ENCODE measurements at regions not wholly inside any gene's neighbourhood (a gene's known extent, or its start where the extent isn't known, plus 50 kb on each side); places are given as distances from the start of the nearest gene placed in this dataset.
"Not testable (repeated sequence)": the region's sequence is repeated elsewhere in the genome, so short reads cannot be mapped to it uniquely, and the experiment has no call there.

DNA sequence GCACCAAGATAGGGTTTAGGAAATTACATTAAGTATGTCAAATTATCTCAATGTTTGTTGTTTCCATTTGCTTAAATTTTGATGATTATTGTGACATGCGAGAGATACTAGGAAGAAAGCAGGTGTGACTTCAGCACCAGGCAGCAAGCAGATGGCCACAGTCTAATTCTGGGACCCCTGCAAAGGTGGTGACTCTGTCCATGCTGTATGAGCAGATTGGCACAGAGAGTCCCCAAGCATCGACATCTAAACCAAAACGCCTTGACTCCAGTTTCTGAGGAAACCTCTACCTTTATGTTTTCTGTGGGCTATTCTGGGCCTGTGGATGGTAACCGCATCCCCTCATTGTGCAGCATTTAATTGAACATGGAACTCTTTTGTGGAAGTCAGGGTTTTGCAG lies 670.1 kb upstream of the TMEM132C start:
- DNase-seq (ENCODE audit: extremely low read depth, low read depth, low spot score): no peak

DNA sequence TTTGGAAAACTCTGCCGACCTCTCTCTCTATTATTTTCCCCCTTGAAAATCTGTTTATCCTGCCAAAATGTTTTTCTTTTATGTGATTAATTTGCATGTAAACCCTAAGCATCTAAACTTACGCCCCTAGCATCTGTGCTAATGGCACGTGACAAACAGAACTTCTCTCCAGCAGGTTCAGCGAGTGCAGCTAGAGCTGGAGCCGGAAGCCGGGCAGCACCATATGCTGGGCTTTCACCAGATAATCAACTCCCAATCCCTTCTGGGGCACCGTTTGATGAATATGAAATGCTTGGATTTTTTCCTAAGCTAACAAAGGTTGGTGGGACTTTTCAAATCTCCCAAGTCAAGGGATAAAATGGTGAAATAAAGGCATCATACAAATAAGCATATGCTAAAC lies 667.5 kb upstream of the TMEM132C start:
- no peak for DNase-seq (ENCODE audit: extremely low read depth, low read depth, low spot score)

DNA sequence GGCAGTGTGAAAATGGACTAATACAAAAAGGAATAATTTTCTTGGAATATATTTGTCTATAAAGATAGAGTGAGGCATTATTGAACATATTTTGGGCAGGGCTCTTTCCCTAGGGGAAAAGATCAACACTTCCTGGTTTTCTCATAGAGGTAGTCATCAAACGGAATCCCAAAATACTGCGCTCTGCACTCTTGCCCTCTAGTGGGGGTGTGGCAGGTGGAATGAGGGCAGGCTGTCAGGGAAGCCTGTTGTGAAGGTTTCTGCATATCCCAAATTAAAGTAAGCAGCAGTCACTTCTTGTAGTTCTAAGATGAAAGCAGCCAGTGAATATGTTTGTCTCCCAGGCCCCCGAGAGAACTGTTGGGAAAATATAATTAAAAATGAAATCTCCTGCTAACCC lies 666.8 kb upstream of the TMEM132C start:
- DNase-seq (ENCODE audit: extremely low read depth, low read depth, low spot score): no peak

DNA sequence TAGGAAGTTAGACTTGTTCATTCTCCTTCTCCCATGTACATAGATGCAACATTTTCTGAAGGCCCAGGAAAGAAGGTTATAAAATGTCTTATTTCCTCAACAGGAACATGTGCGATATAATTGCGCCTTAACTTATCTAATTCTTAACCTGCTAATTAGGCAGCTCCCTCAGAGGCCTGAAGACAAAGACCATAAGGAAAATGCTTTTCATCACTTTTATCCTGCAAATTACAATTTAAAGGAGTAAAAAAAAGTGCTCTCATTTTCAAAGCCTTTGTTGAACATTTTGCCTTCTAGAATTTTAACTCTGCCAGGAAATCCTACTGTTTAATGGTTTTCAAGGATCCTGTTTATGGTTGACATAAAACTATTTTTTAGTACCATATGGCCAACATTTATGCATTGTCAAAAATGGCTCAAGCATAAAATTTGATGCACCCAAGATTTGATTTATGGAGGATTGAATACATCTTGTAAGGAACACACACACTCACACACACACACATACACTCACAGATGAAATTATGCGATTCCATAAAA lies 660.4 kb upstream of the TMEM132C start:
- no peak for DNase-seq (ENCODE audit: extremely low read depth, low read depth, low spot score)

DNA sequence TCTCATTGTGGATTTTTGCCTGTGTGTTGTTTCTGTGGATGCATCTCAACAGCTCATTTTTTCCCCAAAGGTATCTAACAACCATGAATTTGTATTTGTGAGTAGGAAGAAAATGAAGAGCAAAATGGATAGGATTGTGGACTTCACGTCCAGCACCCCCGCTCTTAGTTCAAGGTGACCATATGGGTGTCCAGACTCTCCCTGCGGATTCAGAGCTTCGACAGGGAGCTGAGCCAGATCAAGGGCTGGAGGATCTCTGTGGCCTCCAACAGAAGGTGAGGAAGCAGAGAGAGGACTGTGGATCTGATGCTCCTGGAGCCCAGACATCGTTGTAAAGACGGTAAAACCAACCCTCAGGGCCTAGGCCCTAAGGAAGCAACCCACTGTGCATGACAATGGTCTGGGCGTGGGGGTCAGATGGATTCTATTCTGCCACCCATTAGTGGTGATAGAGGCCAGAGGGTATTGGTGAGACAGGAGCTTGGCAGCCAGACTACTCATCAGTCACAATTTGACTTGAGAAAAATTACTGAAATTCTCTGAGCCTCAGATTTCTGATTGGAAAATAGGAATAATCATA lies 659.7 kb upstream of the TMEM132C start:
- DNase-seq (ENCODE audit: extremely low read depth, low read depth, low spot score): no peak

DNA sequence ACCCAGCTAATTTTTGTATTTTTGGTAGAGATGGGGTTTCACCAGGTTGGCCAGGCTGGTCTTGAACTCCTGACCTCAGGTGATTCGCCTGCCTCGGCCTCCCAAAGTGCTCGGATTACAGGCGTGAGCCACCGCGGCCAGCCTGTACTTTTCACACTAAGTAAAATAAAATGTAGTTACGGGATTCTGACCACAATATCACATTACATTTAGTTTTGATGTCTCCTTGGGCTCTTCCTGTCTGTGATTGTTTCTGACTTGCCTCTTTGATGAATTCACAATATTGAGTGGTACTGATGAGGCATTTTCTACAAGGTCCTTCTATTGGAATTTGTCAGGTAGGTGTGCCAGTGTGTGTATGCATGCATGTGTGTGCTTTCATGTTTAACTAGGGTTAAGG lies 658.6 kb upstream of the TMEM132C start:
- DNase-seq (ENCODE audit: extremely low read depth, low read depth, low spot score): not testable (repeated sequence)

DNA sequence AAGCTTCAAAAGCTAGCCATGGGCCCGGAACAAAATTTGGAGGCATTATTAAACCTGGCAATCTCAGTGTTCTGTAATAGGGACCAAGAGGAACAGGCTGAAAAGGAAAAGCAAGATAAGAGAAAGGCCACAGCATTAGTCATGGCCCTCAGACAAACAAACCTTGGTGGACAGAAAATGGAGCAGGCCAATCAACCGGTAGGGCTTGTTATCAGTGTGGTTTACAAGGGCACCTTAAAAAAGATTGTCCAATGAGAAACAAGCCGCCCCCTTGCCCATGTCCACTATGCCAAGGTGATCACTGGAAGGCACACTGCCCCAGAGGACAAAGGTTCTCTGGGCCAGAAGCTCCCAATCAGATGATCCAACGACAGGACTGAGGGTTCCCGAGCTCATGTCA lies 653.9 kb upstream of the TMEM132C start:
- no peak for DNase-seq (ENCODE audit: extremely low read depth, low read depth, low spot score)

DNA sequence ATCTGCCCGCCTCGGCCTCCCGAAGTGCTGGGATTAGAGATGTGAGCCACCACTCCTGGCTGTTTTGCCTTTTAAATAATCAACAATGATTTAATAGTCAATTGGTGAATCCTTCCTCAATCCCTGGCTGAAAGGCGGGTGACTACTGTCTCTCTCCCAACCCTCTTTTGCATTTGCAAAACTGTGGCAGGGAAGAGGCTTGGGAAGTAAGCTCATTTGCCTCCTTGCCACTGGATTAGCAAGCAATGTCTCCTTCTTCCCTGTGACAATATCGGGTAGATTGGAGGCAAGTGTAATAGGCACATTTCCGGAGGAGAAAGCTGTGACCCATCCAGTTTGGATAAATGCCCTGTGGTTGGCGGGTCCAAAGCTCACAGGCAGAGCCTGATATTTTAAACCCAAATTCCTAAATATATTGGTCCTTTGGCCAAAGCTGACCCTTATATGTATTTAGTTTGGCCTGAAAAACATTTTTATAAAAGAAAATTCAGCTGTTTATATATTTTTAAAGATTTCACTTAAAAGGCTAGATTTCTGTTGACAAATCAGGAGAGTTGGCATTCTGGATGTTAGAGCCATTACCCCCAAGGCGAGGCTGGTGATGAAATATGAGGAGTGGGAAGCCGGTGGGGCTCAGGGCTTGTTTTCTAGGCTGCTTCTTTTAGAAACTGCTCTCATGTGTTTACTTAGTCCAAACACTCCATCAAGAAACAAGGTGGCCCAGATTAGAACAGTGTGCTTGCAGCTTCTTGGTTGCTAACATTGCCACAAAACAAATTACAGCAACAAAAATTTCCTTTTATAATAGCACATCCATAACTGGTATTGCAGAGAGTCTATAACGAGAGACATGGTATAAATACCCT lies 646.9 kb upstream of the TMEM132C start:
- no peak for DNase-seq (ENCODE audit: extremely low read depth, low read depth, low spot score)

DNA sequence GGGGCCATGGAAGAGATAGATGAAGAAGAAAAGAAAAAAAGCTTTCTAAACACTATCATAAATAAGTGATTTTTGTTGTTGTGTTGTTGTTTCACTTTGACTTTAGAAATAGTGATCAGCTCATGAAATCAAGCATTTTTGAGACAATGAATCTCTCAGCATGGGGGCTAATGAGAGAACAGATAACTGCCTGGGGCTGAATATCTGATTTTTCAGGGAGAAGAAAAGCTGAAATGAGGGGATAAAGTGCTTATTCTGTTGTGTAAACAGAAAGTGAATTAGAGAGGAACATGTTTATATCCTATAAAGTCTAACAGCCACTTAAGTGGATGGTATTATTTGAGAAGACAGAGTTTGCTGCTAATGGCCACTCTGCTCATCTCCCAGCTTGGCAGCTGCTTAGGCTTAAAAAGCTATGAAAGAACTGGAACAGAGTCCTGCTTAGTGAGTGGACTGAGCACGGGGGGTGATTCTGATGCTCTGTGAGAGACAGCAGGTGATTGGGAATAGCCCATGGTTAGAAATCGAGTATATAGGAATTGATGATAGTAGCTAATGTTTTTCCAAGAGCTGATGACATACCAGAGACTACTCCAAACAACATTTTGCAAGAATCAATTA lies 646.1 kb upstream of the TMEM132C start:
- no peak for DNase-seq (ENCODE audit: extremely low read depth, low read depth, low spot score)

DNA sequence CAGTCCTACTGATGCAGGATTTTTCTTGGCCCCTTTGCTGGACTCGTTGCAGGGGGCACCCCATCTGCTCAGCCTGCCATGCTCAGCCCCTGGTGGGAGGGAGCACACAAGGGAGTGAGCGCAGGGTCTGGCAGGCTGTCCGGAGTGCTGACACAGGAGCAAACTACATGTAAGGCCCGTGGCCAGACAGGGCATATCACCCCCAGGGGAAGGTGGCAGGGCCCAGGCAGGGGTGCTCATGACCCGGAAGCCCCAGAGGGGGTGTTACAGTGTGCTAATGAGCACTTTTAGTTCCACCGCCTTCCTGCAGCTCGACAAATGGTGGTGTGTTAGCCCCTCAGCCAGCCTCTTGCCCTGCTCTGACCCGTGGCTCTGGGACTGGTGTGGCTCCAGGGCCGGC lies 645.6 kb upstream of the TMEM132C start:
- DNase-seq (ENCODE audit: extremely low read depth, low read depth, low spot score): no peak

DNA sequence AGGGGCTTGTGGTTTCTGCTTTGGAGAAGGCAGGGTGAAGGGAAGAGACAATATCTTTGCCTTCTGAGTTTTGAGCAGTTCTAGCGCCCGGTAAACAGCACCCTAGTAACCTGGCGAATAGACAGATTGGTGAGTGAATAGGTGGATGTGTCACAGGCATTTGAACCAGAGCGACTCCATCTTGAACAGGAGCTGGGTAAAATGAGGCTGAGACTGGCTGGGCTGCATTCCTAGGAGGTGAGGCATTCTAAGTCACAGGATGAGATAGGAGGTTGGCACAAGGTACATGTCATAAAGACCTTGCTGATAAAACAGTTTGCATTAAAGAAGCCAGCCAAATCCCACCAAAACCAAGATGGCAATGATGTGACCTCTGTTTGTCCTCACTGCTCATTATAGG lies 643.6 kb upstream of the TMEM132C start:
- no peak for DNase-seq (ENCODE audit: extremely low read depth, low read depth, low spot score)

DNA sequence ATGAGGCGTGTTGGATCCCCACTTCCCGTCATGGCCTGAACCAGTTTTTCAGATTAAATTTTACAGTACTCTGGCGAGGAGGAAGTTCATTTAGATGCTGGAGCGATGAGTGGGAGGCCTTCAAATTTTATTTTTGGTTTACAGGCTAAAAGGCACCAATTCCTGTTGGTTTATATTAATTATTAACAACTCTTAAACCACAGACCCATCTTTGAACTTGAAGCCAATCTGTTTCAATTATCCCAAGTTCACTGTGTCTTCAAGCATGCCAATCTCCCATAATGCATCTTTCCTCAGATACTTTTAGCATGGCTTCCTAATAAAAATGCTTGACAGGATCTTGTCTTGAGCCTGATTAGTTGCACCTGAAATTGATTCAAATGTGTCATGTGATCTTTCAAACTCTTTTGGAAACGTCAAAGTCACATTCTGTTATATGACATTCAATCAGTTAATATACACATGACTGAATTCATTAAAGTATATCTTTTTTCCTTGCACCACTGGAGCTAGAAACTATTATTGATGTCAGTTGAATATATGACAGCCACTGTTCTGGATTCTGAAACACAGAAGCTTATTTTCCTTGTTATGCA lies 641.7 kb upstream of the TMEM132C start:
- DNase-seq (ENCODE audit: extremely low read depth, low read depth, low spot score): no peak

DNA sequence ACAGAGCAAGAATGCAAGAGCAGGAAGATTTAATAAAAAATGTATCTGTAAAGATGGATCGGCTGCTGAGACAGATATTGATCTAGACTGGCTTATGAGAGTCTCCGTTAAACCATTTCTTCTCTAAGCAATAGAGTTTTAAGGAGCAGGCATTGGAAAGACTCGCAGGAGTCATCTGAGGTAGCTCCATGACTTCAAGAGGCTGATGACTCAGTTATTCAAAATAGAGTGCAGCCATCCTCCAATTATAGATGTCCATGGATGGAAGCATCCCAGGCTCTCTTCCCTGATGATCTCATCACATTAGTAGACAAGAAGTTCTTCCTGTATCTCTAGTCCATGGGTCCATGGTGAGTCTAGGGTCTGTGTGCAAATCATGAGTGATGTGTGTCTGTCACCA lies 638.3 kb upstream of the TMEM132C start:
- no peak for DNase-seq (ENCODE audit: extremely low read depth, low read depth, low spot score)

DNA sequence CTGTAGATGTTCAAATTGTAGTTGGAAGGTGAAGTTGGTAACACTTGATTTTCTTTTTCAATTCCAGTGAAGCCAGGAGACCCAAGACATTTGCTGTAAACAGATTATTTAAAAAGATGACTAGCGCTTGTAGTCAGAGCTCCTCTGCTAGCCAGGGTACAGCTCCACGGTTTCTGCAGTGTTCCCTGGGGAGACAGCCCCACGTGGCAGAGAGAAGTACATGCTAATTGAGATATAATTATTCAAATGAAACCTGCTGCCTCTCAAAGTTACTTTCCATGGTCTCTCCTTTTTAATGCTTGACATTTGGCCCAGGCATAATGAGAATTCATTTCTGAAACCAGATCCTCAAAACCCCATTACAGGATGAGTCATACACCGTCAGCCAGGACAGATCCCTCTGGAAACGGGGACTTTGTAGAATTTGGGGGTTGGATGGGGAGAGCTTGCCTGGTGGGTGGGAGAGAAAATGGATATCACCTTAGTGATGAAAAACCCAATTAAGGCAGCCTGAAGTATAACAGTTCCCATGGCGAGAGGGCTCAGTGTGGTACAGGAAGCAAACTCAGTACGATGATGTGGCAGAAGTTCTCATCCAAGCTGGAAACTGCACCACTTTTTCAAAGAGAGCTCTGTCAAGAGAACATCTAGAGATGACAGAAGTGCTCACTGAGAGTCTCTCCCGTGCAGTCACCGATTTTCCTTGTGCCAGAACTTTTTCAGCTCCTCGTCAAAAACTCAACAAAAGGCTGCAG lies 637.7 kb upstream of the TMEM132C start:
- DNase-seq (ENCODE audit: extremely low read depth, low read depth, low spot score): no peak

DNA sequence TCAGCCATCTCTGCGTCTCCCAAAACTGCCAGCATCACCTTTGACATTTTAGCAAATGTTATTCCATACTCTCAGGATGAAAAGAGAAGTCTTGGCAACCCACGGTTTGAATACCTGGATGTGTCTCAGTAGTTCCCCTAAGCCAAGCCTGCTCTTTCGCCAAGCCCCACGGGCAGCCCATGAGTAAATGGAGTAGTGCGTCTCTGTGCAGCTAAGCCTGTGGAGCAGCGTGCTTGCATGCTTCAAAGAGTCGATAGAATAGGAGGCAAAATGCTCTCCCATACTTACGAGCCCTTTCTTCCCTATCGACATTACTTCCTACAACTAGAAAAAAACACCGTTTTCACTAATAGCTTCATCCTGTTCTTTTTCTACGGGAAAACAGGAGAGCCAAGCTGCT lies 634.5 kb upstream of the TMEM132C start:
- no peak for DNase-seq (ENCODE audit: extremely low read depth, low read depth, low spot score)

DNA sequence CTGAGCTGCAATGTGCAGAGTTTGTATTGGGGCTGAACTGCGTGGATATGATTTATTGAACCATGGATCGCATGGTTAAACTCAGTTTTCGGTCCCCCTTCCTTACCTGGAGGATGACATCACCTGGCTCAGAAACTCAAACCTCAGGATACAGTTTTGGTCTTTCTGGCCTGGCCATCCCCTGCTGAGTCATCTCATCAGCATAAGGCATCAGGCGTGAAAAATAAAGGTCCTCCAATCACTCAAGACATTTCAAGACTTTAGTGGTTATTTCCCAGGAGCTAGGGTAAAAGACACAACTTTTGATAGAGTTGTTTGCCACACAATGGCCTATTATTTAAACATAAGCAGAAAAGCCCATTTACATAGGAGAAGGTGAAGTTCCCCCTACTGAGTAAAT lies 631.1 kb upstream of the TMEM132C start:
- no peak for DNase-seq (ENCODE audit: extremely low read depth, low read depth, low spot score)

DNA sequence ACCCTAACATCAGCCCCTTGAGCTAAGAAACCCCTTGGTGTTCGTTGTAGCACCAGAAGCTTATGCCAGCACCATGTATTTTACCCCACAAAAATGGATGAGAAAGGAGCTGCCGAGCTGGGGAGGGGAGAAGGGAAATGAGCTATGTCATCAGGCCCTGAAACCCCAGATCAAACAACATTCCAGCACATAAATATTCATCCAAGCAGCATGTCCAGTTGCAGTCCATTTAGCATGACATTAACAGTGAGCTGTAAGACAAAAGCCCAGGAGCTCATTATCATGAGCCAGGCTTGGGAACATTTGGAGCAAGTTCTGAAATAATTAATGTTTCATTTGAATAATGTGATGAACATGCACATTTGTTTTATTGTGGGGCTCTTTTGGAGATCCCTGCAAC lies 630.1 kb upstream of the TMEM132C start:
- no peak for DNase-seq (ENCODE audit: extremely low read depth, low read depth, low spot score)

DNA sequence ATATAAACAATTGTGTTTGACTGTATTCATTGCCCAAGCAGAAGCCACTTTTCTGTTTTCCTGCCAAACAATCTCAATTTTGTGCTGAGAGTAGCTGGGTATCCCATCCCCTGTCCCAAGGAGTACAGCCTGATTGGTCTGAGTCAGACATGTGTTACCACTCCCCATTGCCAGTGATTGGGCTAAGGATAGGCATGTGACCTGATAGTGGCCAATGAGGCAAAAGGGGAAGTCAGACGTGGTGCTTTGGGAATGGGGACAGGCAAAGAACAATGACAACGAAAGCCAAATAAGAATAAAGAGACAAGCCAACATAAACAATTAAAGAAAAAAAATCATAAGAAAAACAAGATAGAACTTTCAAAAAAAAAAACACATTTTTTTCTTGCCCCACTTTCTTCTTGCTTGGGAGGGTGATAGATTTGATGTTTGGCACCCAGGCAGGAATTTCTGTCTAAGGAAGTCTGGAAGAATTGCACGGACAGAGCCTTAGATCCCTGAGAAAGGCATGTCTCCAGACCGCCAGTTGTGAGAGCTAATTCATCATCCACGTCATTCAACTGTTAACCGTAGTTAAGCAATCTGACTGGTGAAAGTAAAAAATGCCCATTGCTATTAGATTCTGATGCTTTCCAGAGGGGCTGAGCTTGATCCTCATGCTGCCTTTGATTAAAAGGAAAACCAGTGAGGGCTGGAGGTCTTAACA lies 626.6 kb upstream of the TMEM132C start:
- no peak for DNase-seq (ENCODE audit: extremely low read depth, low read depth, low spot score)

DNA sequence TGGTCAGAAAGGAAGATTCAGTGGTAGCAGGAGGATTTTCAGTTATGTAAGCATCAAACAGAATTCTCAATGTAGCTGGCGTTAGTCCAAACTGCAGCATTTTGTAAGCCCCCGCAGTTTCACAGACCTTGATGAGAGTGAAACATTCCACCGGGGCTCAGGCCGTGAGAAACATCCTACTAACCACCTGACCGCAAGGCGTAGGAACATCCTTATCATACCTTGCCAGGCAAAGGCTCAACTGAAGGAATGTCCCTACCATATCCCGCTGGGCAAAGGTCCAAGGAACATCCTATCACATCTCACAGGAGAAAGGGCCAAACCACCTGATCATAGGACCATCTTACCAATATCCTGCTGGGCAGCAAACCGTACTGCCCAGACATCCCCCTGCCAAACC lies 624.8 kb upstream of the TMEM132C start:
- DNase-seq (ENCODE audit: extremely low read depth, low read depth, low spot score): no peak

DNA sequence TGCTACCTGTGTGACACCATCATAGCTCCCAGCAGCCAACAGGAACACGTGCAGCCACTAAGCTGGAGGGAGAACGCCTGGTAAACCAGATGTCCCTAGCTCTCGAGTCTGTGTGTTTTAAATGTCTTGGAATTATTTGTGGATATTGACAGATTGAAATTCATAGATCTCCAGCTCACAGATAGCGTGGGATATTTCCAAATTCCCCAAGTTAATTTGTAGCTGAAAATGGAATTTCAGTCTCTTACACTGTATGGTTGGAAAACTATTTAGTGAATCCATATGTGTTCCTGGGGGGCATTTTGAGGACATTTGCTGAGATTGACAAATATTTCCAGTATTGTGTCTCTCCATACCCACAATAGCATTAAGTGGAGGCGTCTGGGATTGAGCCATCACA lies 618.6 kb upstream of the TMEM132C start:
- DNase-seq (ENCODE audit: extremely low read depth, low read depth, low spot score): no peak

Measured in glomerular endothelial cell (primary cell).